ENCODE measurements at regions not wholly inside any gene's neighbourhood (a gene's known extent, or its start where the extent isn't known, plus 50 kb on each side); places are given as distances from the start of the nearest gene placed in this dataset.

DNA sequence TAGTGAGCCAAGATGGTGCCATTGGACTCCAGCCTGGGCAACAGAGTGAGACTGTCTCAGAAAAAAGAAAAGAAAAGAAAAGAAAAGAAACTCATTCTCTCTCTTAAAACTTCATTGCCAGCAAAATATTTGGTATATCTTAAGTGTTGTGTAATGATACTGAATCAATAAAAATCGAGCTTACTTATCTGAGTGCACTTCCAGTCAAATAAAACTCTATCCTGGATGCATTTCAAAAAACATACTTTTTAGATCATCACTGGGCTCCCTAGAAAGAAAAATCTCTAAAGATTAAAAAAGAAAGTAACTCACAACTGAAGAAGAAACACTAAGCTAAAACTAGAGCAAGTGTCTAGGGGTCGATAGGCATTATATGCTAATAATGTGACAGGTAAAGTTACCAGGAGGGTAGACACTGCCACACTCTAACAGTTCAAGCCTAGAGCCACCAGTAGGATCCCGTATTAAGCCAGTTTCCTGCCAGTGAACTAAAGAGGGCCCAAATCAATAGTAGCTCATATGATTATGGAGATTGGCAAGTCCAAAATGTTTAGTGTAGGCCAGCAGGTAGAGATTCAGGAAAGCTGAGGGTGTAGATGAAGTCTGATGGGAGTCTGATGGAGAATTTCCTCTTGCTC, 242.1 kb upstream of the CYRIA start:
- H3K27ac Mint-ChIP-seq = no peak overlapping the region
- H3K36me3 Mint-ChIP-seq (ENCODE audit: low read depth) = no peaks in the 10 kb centered on the region

More for the DNA sequence above, 242.1 kb upstream of the CYRIA start:
- ATAC-seq = no peak
- Mint-ChIP-seq H3K4me3 (no peak overlapping the region), H3K4me1 (no peaks in the 10 kb centered on the region), H3K9me3 (no peaks in the 10 kb centered on the region), H3K27me3 (ENCODE audit: insufficient read depth, low read depth, poor library complexity) (peaks cover 1% of the 10 kb centered on the region)
- H3K27me3 ChIP-seq (ENCODE audit: insufficient read depth) = no peaks in the 10 kb centered on the region
- H4K20me1 ChIP-seq (replicated peaks; ENCODE audit: insufficient read depth) = no peaks in the 10 kb centered on the region
- H3K9me2 ChIP-seq (ENCODE audit: insufficient read depth) = no peaks in the 10 kb centered on the region; the same call in 1 of the 2 replicates
- DNase-seq (ENCODE audit: low spot score) = no peak
- H3K4me1 ChIP-seq (ENCODE audit: insufficient read depth) = no peaks in the 10 kb centered on the region
- H3K79me2 ChIP-seq (replicated peaks; ENCODE audit: insufficient read depth) = no peaks in the 10 kb centered on the region
- H3K36me3 ChIP-seq (ENCODE audit: insufficient read depth) = no peaks in the 10 kb centered on the region
- H3K4me3 ChIP-seq = no peak overlapping the region
- no peak overlapping the region for H3K27ac ChIP-seq (ENCODE audit: low read depth)
- no peak for TF ChIP-seq JUNB (IDR thresholded peaks at IDR 0.05; ENCODE audit: unreplicated experiment)
- TF ChIP-seq, protein P1, sequence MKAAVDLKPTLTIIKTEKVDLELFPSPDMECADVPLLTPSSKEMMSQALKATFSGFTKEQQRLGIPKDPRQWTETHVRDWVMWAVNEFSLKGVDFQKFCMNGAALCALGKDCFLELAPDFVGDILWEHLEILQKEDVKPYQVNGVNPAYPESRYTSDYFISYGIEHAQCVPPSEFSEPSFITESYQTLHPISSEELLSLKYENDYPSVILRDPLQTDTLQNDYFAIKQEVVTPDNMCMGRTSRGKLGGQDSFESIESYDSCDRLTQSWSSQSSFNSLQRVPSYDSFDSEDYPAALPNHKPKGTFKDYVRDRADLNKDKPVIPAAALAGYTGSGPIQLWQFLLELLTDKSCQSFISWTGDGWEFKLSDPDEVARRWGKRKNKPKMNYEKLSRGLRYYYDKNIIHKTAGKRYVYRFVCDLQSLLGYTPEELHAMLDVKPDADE (IDR thresholded peaks at IDR 0.05) = no peak
- TF ChIP-seq POLR2AphosphoS5 (IDR thresholded peaks at IDR 0.05; ENCODE audit: low read depth) = no peak
- TF ChIP-seq, protein P2, sequence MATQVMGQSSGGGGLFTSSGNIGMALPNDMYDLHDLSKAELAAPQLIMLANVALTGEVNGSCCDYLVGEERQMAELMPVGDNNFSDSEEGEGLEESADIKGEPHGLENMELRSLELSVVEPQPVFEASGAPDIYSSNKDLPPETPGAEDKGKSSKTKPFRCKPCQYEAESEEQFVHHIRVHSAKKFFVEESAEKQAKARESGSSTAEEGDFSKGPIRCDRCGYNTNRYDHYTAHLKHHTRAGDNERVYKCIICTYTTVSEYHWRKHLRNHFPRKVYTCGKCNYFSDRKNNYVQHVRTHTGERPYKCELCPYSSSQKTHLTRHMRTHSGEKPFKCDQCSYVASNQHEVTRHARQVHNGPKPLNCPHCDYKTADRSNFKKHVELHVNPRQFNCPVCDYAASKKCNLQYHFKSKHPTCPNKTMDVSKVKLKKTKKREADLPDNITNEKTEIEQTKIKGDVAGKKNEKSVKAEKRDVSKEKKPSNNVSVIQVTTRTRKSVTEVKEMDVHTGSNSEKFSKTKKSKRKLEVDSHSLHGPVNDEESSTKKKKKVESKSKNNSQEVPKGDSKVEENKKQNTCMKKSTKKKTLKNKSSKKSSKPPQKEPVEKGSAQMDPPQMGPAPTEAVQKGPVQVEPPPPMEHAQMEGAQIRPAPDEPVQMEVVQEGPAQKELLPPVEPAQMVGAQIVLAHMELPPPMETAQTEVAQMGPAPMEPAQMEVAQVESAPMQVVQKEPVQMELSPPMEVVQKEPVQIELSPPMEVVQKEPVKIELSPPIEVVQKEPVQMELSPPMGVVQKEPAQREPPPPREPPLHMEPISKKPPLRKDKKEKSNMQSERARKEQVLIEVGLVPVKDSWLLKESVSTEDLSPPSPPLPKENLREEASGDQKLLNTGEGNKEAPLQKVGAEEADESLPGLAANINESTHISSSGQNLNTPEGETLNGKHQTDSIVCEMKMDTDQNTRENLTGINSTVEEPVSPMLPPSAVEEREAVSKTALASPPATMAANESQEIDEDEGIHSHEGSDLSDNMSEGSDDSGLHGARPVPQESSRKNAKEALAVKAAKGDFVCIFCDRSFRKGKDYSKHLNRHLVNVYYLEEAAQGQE (IDR thresholded peaks at IDR 0.05; ENCODE audit: unreplicated experiment) = no peak
- no peak for TF ChIP-seq EZH2 (IDR thresholded peaks at IDR 0.05; ENCODE audit: low read depth, unreplicated experiment)
- TF ChIP-seq NANOG (IDR thresholded peaks at IDR 0.05; ENCODE audit: borderline replicate concordance) = no peak
- no peak for TF ChIP-seq ZNF331 (CRISPR knock-in tag; IDR thresholded peaks at IDR 0.05; ENCODE audit: low read depth)
- TF ChIP-seq EZH2phosphoT487 (IDR thresholded peaks at IDR 0.05; ENCODE audit: unreplicated experiment) = no peak
- no peak for TF ChIP-seq CREB1 (CRISPR knock-in tag; IDR thresholded peaks at IDR 0.05; ENCODE audit: low read depth)
- TF ChIP-seq STAT1 (IDR thresholded peaks at IDR 0.05; ENCODE audit: unreplicated experiment) = no peak
- no peak for TF ChIP-seq CTCF (conservative IDR thresholded peaks at IDR 0.05; ENCODE audit: low read depth in 2 of 2)
- no peak for TF ChIP-seq ZNF462 (CRISPR knock-in tag; IDR thresholded peaks at IDR 0.05)
- no peak for TF ChIP-seq ZNF114 (CRISPR knock-in tag; IDR thresholded peaks at IDR 0.05)
- H3F3A ChIP-seq (replicated peaks; ENCODE audit: low read depth) = no peaks in the 10 kb centered on the region
- no peak overlapping the region for H3K4me2 ChIP-seq
- no peak overlapping the region for H2AFZ ChIP-seq

Data from GM23338 (cell line).